B cell (primary cell): ENCODE measurements at regions not wholly inside any gene's neighbourhood (a gene's known extent, or its start where the extent isn't known, plus 50 kb on each side); places are given as distances from the start of the nearest gene placed in this dataset.

Source experiments
- ATAC-seq: fragments of 200-7000 bp; cut with Tn5 transposase; one replicate; pipeline ENCODE4 v1.10.0; 2021; ENCODE audit warnings: low read depth, mild to moderate bottlenecking, moderate number of reproducible peaks, moderate library complexity
- CTCF ChIA-PET: fragments of 350-600 bp; sonication (Branson Sonifier 250); formaldehyde crosslinking; loops from one replicate; lab custom pipeline; 2021; ENCODE audit warnings: antibody characterized with exemption, inconsistent platforms; lab: Charles Lee
- POLR2A ChIA-PET: fragments of 350-600 bp; sonication (Branson Sonifier 250); formaldehyde crosslinking; loops from one replicate; lab custom pipeline; 2021; ENCODE audit warnings: antibody characterized with exemption; lab: Charles Lee
- DNase-seq: peaks from one replicate; pipeline ENCODE4 v3.0.0; 2013
- H2AFZ ChIP-seq: 2 replicates; pipeline ENCODE4 v1.6.1; 2012; ENCODE audit warnings: mild to moderate bottlenecking, low read depth, low read length; ENCODE audit not compliant: insufficient read depth, poor library complexity, severe bottlenecking
- H3K27ac ChIP-seq, 2 donors: 1 replicate in 1 of 2; 2 replicates in 1 of 2; pipeline ENCODE4 v1.5.1; 2012 to 2013; ENCODE audit warnings: low read length in 2 of 2, mild to moderate bottlenecking in 2 of 2, moderate library complexity in 1 of 2
- H3K27me3 ChIP-seq, 4 experiments: fragments of 200-600 bp in 1 of 4; sonication (generic) in 1 of 4; replicated peaks in 1 of 4; 1 replicate in 2 of 4; 2 replicates in 2 of 4; pipeline versions ENCODE4 v1.6.1 to v1.7.0; 2013 to 2016; ENCODE audit warnings: low read length in 3 of 4, mild to moderate bottlenecking in 2 of 4, mixed read lengths in 1 of 4, moderate library complexity in 1 of 4; ENCODE audit not compliant: insufficient read depth in 4 of 4, control insufficient read depth in 3 of 4; ENCODE audit errors: control extremely low read depth in 1 of 4
- H3K36me3 ChIP-seq, 2 experiments: replicated peaks in 1 of 2; 1 replicate in 1 of 2; 2 replicates in 1 of 2; pipeline versions ENCODE4 v1.6.1 to v1.7.1; 2013; ENCODE audit warnings: low read length in 1 of 2; ENCODE audit not compliant: insufficient read depth in 2 of 2, control insufficient read depth in 1 of 2; ENCODE audit errors: control extremely low read depth in 1 of 2, extremely low read depth in 1 of 2
- H3K4me1 ChIP-seq, 2 donors: fragments of 200-600 bp in 1 of 2; sonication (generic) in 1 of 2; 1 replicate in 1 of 2; 2 replicates in 1 of 2; pipeline versions ENCODE4 v1.5.1 to v1.6.1; 2013 to 2017; ENCODE audit warnings: low read length in 2 of 2; ENCODE audit not compliant: control insufficient read depth in 2 of 2, insufficient read depth in 2 of 2
- H3K4me2 ChIP-seq: replicated peaks from 2 replicates; pipeline ENCODE3; 2012; ENCODE audit warnings: mild to moderate bottlenecking, low read depth, low read length; ENCODE audit not compliant: poor library complexity, severe bottlenecking
- H3K4me3 ChIP-seq, 5 experiments: fragments of 200-600 bp in 1 of 5; sonication (generic) in 1 of 5; 1 replicate in 3 of 5; 2 replicates in 2 of 5; pipeline versions ENCODE4 v1.5.1 to v1.7.0; 2011 to 2016; ENCODE audit warnings: low read length in 4 of 5, mild to moderate bottlenecking in 4 of 5, low read depth in 2 of 5, control low read depth in 1 of 5, moderate library complexity in 1 of 5; ENCODE audit not compliant: insufficient read depth in 1 of 5; ENCODE audit errors: control extremely low read depth in 1 of 5, extremely low read depth in 1 of 5
- H3K79me2 ChIP-seq: fragments of 200-600 bp; sonication (generic); one replicate; pipeline ENCODE4 v1.6.0; 2016; ENCODE audit warnings: low read length; ENCODE audit not compliant: control insufficient read depth, insufficient read depth
- H3K9ac ChIP-seq: fragments of 200-600 bp; sonication (generic); 2 replicates; pipeline ENCODE4 v1.6.1; 2017; ENCODE audit warnings: mild to moderate bottlenecking, low read length, moderate library complexity
- H3K9me3 ChIP-seq, 3 donors: one replicate each; pipeline versions ENCODE4 v1.6.1 to v1.7.1; 2013; ENCODE audit warnings: low read length in 2 of 3; ENCODE audit not compliant: control insufficient read depth in 2 of 3, insufficient read depth in 1 of 3; ENCODE audit errors: control extremely low read depth in 1 of 3
- H4K20me1 ChIP-seq: 2 replicates; pipeline ENCODE4 v1.6.0; 2012; ENCODE audit warnings: mild to moderate bottlenecking, low read length; ENCODE audit not compliant: insufficient read depth, control insufficient read depth, poor library complexity, severe bottlenecking
- H3K27ac Mint-ChIP-seq: one replicate; pipeline ENCODE4 v1.8.0; 2021; ENCODE audit warnings: mixed read lengths
- H3K27me3 Mint-ChIP-seq: one replicate; pipeline ENCODE4 v1.8.0; 2021; ENCODE audit warnings: mixed read lengths
- H3K4me1 Mint-ChIP-seq: one replicate; pipeline ENCODE4 v1.8.0; 2021; ENCODE audit warnings: mixed read lengths
- H3K4me3 Mint-ChIP-seq: one replicate; pipeline ENCODE4 v1.8.0; 2021; ENCODE audit warnings: mixed read lengths
- H3K9me3 Mint-ChIP-seq: one replicate; pipeline ENCODE4 v1.8.0; 2022; ENCODE audit warnings: mixed read lengths; ENCODE audit not compliant: insufficient read depth
- EZH2 ChIP-seq: IDR thresholded peaks from 2 replicates; pipeline ENCODE4 v1.6.1; 2012; ENCODE audit warnings: borderline replicate concordance, low read depth, mild to moderate bottlenecking, moderate library complexity, low read length; ENCODE audit not compliant: insufficient read depth, poor library complexity, severe bottlenecking
- WGBS: methylation state at CpG from one replicate; pipeline ENCODE4 v1.1.5; 2013; ENCODE audit warnings: missing lambda C conversion rate; ENCODE audit not compliant: insufficient coverage; 5-methylcytosine and 5-hydroxymethylcytosine counted together
- intact Hi-C: fragments of 100-400 bp; cut with micrococcal nuclease; formaldehyde crosslinking; loops from one replicate; pipeline ENCODE4 v1.10.0; 2022
- TF ChIP-seq, protein P1 (sequence below): fragments of 200-600 bp; IDR thresholded peaks from one replicate; pipeline ENCODE4 v1.8.0; 2022; ENCODE audit warnings: antibody characterized with exemption, mild to moderate bottlenecking

DNA sequence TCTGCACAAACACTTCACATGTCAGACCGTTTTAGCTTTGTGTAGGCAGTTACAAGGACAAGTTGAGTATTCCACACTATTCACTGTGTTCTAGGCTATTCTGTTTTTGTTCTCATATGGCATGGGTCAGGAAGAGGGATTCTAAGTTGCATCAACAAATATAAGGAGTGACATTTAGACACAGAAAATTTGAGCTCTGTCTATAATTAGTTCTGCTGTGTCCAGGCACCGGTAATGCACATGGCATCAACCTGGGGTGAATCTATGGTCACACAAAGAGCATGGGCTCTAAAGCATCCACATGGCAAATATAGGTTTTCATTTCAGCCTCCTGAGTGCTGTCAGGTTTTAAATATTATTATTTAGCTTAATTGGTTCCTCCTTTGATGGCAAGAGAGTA, 130.4 kb upstream of the PMFBP1 start:
- TF ChIP-seq, protein P1, sequence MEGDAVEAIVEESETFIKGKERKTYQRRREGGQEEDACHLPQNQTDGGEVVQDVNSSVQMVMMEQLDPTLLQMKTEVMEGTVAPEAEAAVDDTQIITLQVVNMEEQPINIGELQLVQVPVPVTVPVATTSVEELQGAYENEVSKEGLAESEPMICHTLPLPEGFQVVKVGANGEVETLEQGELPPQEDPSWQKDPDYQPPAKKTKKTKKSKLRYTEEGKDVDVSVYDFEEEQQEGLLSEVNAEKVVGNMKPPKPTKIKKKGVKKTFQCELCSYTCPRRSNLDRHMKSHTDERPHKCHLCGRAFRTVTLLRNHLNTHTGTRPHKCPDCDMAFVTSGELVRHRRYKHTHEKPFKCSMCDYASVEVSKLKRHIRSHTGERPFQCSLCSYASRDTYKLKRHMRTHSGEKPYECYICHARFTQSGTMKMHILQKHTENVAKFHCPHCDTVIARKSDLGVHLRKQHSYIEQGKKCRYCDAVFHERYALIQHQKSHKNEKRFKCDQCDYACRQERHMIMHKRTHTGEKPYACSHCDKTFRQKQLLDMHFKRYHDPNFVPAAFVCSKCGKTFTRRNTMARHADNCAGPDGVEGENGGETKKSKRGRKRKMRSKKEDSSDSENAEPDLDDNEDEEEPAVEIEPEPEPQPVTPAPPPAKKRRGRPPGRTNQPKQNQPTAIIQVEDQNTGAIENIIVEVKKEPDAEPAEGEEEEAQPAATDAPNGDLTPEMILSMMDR: no peak
- TF ChIP-seq EZH2: no peak
- Histone ChIP-seq H3K27me3 (no peaks in the 10 kb centered on the region), H3K9ac (no peak overlapping the region), H3K36me3 (no peaks in the 10 kb centered on the region), H3K4me1 (no peaks in the 10 kb centered on the region), H3K27ac (no peak overlapping the region), H3K4me2 (no peak overlapping the region), H2AFZ (no peak overlapping the region), H3K9me3 (no peaks in the 10 kb centered on the region), H4K20me1 (no peaks in the 10 kb centered on the region), H3K79me2 (no peaks in the 10 kb centered on the region), H3K4me3 (no peak overlapping the region)
- WGBS: no CpG with 5 or more reads among the region's 2 CpGs
- H3K27me3 Mint-ChIP-seq: no peaks in the 10 kb centered on the region
- no peak overlapping the region for H3K4me3 Mint-ChIP-seq
- DNase-seq (no peak), ATAC-seq (no peak)
- POLR2A ChIA-PET: no interaction called here
- CTCF ChIA-PET: no interaction called here
- H3K9me3 Mint-ChIP-seq: no peaks in the 10 kb centered on the region
- intact Hi-C loops: no loop called here
- no peaks in the 10 kb centered on the region for H3K4me1 Mint-ChIP-seq
- H3K27ac Mint-ChIP-seq: no peak overlapping the region

DNA sequence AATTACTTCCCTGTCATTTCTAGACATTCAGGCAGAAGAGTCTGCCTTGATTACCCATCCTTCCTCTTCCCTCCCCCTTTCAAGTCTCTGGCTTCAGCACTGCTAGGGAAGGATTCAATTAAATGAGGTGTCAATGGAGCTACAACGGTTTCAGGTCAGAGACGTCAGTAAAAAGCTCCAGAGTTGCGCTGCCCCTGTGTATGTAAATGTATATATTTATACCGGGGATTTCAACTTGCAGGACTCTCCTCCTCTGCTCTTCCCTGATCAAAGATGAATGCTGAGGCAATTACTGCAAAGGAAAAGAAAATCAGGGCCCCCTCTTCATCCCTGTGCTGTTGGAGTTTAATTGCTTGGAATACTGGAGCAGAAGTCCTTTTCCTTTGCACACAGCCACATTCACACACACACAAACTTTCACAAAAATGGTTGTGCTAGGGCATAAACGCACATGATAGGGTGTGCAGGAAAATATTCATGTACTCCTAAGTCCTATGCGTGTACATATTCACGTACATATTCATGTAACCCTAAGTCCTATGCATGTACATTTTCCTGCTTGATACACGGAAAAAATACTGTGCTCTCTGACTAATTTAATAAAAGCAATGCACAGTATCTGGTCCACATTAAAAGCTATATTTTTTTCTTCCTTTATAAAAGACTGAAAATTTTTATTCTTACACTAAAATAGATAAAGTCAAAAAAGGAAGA, 129.7 kb upstream of the PMFBP1 start:
- CTCF ChIA-PET: no interaction called here

More for the DNA sequence above, 129.7 kb upstream of the PMFBP1 start:
- H3K27ac Mint-ChIP-seq: no peak overlapping the region
- H3K9me3 Mint-ChIP-seq: no peaks in the 10 kb centered on the region
- H3K27ac ChIP-seq: no peak overlapping the region
- H3K4me2 ChIP-seq: no peak overlapping the region
- H3K4me1 ChIP-seq: no peaks in the 10 kb centered on the region
- TF ChIP-seq, protein P1: no peak
- no peak for TF ChIP-seq EZH2
- no peaks in the 10 kb centered on the region for H3K9me3 ChIP-seq
- H3K9ac ChIP-seq: no peak overlapping the region
- no peaks in the 10 kb centered on the region for H4K20me1 ChIP-seq
- H3K4me1 Mint-ChIP-seq: no peaks in the 10 kb centered on the region
- intact Hi-C loops: no loop called here
- H2AFZ ChIP-seq: no peak overlapping the region
- no peak for DNase-seq
- no peak overlapping the region for H3K4me3 ChIP-seq
- no peaks in the 10 kb centered on the region for H3K79me2 ChIP-seq
- 95% methylated on average over 4 of the region's 8 CpGs for WGBS
- ATAC-seq: no peak
- H3K27me3 Mint-ChIP-seq: no peaks in the 10 kb centered on the region
- no peak overlapping the region for H3K4me3 Mint-ChIP-seq
- POLR2A ChIA-PET: no interaction called here
- no peaks in the 10 kb centered on the region for H3K36me3 ChIP-seq
- no peaks in the 10 kb centered on the region for H3K27me3 ChIP-seq
